Mesothelial cell of epicardium (in vitro differentiated cells): ENCODE measurements at regions not wholly inside any gene's neighbourhood (a gene's known extent, or its start where the extent isn't known, plus 50 kb on each side); places are given as distances from the start of the nearest gene placed in this dataset.
A peak's percentile ranks its signal among the peaks of the same experiment; 100 is the strongest.
"Not testable (repeated sequence)": the region's sequence is repeated elsewhere in the genome, so short reads cannot be mapped to it uniquely, and the experiment has no call there.

Experiments
- DNase-seq, 2 experiments: peaks; one replicate each; pipeline ENCODE4 v3.0.0; 2021; ENCODE audit warnings: low spot score in 2 of 2; ENCODE audit not compliant: unreplicated experiment in 2 of 2
- H3K27ac Mint-ChIP-seq: 2 replicates; pipeline ENCODE4 v1.8.0; 2021; ENCODE audit warnings: mixed read lengths
- H3K27me3 Mint-ChIP-seq: 2 replicates; pipeline ENCODE4 v1.8.0; 2021; ENCODE audit warnings: low read depth, mixed read lengths
- H3K36me3 Mint-ChIP-seq: 2 replicates; pipeline ENCODE4 v1.8.0; 2021; ENCODE audit warnings: mixed read lengths
- H3K4me1 Mint-ChIP-seq: 2 replicates; pipeline ENCODE4 v1.8.0; 2021; ENCODE audit warnings: mixed read lengths
- H3K4me3 Mint-ChIP-seq: 2 replicates; pipeline ENCODE4 v1.8.0; 2021; ENCODE audit warnings: mild to moderate bottlenecking, moderate library complexity, mixed read lengths
- H3K9me3 Mint-ChIP-seq: 2 replicates; pipeline ENCODE4 v1.8.0; 2021; ENCODE audit warnings: mixed read lengths
- CTCF ChIP-seq: fragments of 200-600 bp; sonication (generic); IDR thresholded peaks from one replicate; pipeline ENCODE4 v1.5.0; 2021; ENCODE audit warnings: antibody characterized with exemption; ENCODE audit not compliant: unreplicated experiment

- Mint-ChIP-seq H3K9me3 (peaks cover 4% of the 10 kb centered on the region), H3K27me3 (no peaks in the 10 kb centered on the region), H3K4me3 (no peak overlapping the region), H3K36me3 (no peaks in the 10 kb centered on the region), H3K4me1 (peaks cover 16% of the 10 kb centered on the region), H3K27ac (no peak overlapping the region)
- DNase-seq: no peak
- TF ChIP-seq CTCF: no peak
Measured at GRCh38 chrX:3520458-3520857, 174.0 kb upstream of the MXRA5 start.

- not testable (repeated sequence) for H3K27ac Mint-ChIP-seq, H3K36me3 Mint-ChIP-seq, H3K4me3 Mint-ChIP-seq, H3K9me3 Mint-ChIP-seq, H3K27me3 Mint-ChIP-seq, DNase-seq
- peaks cover 16% of the 10 kb centered on the region for H3K4me1 Mint-ChIP-seq
Measured at GRCh38 chrX:3519384-3519783, 172.9 kb upstream of the MXRA5 start.

GRCh38 chrX:3518870-3519269, 172.4 kb upstream of the MXRA5 start:
- no peak for TF ChIP-seq CTCF
- DNase-seq: no peak
- peak overlapping the region; percentile 4 for H3K27ac Mint-ChIP-seq
- no peak overlapping the region for H3K4me3 Mint-ChIP-seq
- H3K27me3 Mint-ChIP-seq: no peaks in the 10 kb centered on the region
- no peaks in the 10 kb centered on the region for H3K36me3 Mint-ChIP-seq
- H3K9me3 Mint-ChIP-seq: peaks cover 4% of the 10 kb centered on the region
- H3K4me1 Mint-ChIP-seq: peaks cover 16% of the 10 kb centered on the region

DNA sequence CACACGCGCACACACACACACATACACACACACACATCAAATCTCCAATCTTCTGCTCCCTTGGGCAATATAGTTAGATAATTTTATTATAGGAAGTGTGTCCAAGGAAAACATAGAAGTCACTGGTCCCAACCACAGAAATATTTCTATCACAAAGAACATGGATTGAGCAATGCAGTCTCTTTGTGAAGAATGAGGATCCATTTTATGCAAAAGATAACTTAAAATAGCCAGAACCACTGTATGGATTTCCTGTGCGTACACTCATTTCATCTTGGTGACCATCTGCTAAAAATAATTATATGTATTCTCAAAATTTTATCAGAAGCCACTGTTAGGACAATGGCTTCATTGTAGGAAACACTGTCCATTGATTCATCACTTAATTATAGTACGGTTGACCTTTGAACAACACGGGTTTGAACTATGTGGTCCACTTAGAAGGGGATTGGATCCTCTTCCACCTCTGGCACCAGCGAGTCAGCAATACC, 169.6 kb upstream of the MXRA5 start:
- Mint-ChIP-seq H3K36me3 (no peaks in the 10 kb centered on the region), H3K9me3 (peaks cover 4% of the 10 kb centered on the region), H3K27ac (no peak overlapping the region), H3K4me1 (peaks cover 11% of the 10 kb centered on the region), H3K4me3 (no peak overlapping the region), H3K27me3 (no peaks in the 10 kb centered on the region)
- DNase-seq: no peak
- TF ChIP-seq CTCF: no peak

GRCh38 chrX:3514996-3515395, 168.5 kb upstream of the MXRA5 start:
- Mint-ChIP-seq H3K27ac (no peak overlapping the region), H3K4me3 (no peak overlapping the region), H3K4me1 (peaks cover 7% of the 10 kb centered on the region), H3K9me3 (peaks cover 4% of the 10 kb centered on the region), H3K36me3 (no peaks in the 10 kb centered on the region), H3K27me3 (no peaks in the 10 kb centered on the region)
- DNase-seq: no peak
- no peak for TF ChIP-seq CTCF

DNA sequence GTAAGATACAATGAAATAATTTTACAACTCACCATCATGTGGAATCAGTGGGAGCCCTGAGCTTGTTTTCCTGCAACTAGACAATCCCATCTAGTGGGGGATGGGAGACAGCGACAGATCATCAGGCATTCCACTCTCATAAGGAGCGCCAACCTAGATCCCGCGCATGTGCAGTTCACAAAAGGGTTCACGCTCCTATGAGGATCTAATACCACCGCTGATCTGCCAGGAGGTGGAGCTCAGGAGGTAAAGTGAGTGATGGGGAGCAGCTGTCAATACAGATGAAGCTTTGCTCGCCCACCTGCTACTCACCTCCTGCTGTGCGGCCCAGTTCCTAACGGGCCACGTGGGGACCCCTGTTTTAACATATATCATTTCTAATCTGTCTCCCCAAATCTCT, 165.7 kb upstream of the MXRA5 start:
- not testable (repeated sequence) for DNase-seq, H3K9me3 Mint-ChIP-seq, H3K4me1 Mint-ChIP-seq, H3K27me3 Mint-ChIP-seq, H3K36me3 Mint-ChIP-seq, H3K4me3 Mint-ChIP-seq, H3K27ac Mint-ChIP-seq

DNA sequence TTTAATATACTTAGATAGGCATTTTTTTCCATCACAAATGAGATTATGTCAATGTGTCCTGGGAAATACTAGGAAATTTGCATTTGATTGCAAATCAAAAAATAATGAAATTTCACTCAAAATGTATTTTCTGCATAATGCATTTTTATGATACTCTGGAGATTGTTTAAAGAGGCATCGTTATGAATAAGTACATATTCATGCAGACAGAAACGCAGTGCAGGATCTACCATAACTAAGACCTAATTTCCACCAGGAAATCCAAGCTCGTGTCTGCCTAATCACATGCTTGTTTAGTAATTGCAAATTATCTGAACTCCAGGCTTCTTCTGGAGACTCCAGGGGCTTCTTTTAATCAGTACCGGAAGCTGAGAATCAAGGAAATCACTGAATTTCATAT, 163.5 kb upstream of the MXRA5 start:
- no peak for TF ChIP-seq CTCF
- H3K4me3 Mint-ChIP-seq: no peak overlapping the region
- H3K27ac Mint-ChIP-seq: no peak overlapping the region
- no peak for DNase-seq
- peaks cover 5% of the 10 kb centered on the region for H3K4me1 Mint-ChIP-seq
- peaks cover 1% of the 10 kb centered on the region for H3K36me3 Mint-ChIP-seq
- no peaks in the 10 kb centered on the region for H3K9me3 Mint-ChIP-seq
- H3K27me3 Mint-ChIP-seq: no peaks in the 10 kb centered on the region
